ENCODE measurements at regions not wholly inside any gene's neighbourhood (a gene's known extent, or its start where the extent isn't known, plus 50 kb on each side); places are given as distances from the start of the nearest gene placed in this dataset.
"Not testable (repeated sequence)": the region's sequence is repeated elsewhere in the genome, so short reads cannot be mapped to it uniquely, and the experiment has no call there.

DNA sequence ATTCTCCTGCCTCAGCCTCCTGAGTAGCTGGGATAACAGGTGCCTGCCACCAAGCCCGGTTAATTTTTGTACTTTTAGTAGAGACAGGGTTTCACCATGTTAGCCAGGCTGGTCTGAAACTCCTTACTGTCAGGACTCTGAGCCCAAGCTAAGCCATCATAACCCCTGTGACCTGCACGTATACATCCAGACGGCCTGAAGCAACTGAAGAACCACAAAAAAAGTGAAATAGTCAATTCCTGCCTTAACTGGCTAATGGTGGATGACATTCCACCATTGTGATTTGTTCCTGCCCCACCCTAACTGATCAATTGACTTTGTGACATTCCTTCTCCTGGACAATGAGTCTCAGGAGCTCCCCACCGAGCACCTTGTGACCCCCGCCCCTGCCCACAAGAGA, 69.9 kb upstream of the ADGRL1 start:
- peak overlapping the region; percentile 17 for H3K4me3 Mint-ChIP-seq

DNA sequence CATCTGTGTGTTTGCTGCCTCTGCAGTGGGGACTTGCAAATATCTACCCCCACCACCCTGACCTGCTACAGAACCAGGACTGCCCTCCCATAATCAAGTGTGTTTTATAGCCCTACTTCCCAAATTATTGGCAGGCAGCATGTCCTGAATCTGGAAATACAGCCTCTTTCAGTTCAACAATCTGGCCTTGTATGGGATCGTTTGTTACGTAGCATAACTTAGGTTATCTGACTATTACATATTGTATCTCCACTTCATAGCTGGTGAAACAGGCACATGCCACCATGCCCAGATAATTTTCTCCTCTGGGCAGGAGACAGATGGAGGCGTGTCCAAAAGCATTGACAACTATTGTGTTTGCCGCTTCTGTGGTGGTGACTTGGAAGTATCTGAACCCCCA, 66.7 kb upstream of the ADGRL1 start:
- Mint-ChIP-seq H3K36me3 (ENCODE audit: insufficient read depth) (peaks cover 15% of the 10 kb centered on the region), H3K27ac (ENCODE audit: low read depth) (peak overlapping the region; percentile 99), H3K4me3 (no peak overlapping the region), H3K4me1 (peaks cover 24% of the 10 kb centered on the region), H3K27me3 (peaks cover 11% of the 10 kb centered on the region), H3K9me3 (peaks cover 5% of the 10 kb centered on the region)
- no peak for DNase-seq (ENCODE audit: low spot score in 2 of 2)
- ATAC-seq (replicated peaks; ENCODE audit: extremely low read depth, poor library complexity, severe bottlenecking) = no peak

More for the DNA sequence above, 69.9 kb upstream of the ADGRL1 start:
- Mint-ChIP-seq H3K4me1 (peaks cover 24% of the 10 kb centered on the region), H3K36me3 (ENCODE audit: insufficient read depth) (peaks cover 15% of the 10 kb centered on the region), H3K27ac (ENCODE audit: low read depth) (peak overlapping the region; percentile 99), H3K27me3 (peaks cover 11% of the 10 kb centered on the region)
- H3K9me3 Mint-ChIP-seq; ATAC-seq (replicated peaks; ENCODE audit: extremely low read depth, poor library complexity, severe bottlenecking); DNase-seq (ENCODE audit: low spot score in 2 of 2): not testable (repeated sequence)

DNA sequence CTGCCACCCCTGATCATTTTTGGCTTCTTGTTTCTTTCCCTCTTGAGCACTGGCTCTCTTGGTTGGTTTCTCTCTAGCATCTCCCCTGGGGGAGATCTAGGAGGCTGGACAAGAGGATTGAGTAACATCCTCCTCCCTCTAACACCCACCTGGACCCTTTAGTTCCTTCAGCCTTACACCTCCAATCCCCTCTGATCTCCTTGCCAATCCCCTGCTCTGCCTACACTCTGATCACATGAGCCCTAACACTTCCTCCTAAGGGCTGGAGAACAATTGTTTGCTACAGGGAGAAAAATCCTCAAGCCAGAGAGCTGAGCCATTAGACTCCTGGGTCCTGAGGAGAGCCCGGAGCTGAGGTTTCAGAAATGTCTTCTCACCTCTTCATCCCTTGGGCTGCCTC, 65.9 kb upstream of the ADGRL1 start:
- Mint-ChIP-seq H3K27me3 (peaks cover 11% of the 10 kb centered on the region), H3K36me3 (ENCODE audit: insufficient read depth) (peaks cover 18% of the 10 kb centered on the region), H3K27ac (ENCODE audit: low read depth) (no peak overlapping the region), H3K4me1 (peaks cover 24% of the 10 kb centered on the region), H3K4me3 (no peak overlapping the region), H3K9me3 (peaks cover 5% of the 10 kb centered on the region)
- DNase-seq (ENCODE audit: low spot score in 2 of 2) (no peak), ATAC-seq (replicated peaks; ENCODE audit: extremely low read depth, poor library complexity, severe bottlenecking) (no peak)

DNA sequence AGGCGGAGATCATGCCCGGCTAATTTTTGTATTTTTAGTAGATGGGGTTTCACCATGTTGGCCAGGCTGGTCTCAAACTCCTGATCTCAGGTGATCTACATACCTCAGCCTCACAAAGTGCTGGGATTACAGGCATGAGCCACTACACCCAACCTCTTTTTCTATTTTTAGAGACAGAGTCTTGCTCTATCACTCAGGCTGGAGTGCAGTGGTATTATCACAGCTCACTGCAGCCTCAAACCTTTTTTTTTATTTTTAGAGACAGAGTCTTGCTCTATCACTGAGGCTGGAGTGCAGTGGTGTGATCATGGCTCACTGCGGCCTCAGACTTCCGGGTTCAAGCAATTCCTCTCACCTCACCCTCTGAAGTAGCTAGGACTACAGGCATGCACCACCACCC, 64.6 kb upstream of the ADGRL1 start:
- H3K4me3 Mint-ChIP-seq; H3K9me3 Mint-ChIP-seq; ATAC-seq (replicated peaks; ENCODE audit: extremely low read depth, poor library complexity, severe bottlenecking); DNase-seq (ENCODE audit: low spot score in 2 of 2); H3K27ac Mint-ChIP-seq (ENCODE audit: low read depth): not testable (repeated sequence)
- H3K4me1 Mint-ChIP-seq = peaks cover 17% of the 10 kb centered on the region
- peaks cover 11% of the 10 kb centered on the region for H3K27me3 Mint-ChIP-seq
- H3K36me3 Mint-ChIP-seq (ENCODE audit: insufficient read depth) = peaks cover 18% of the 10 kb centered on the region

DNA sequence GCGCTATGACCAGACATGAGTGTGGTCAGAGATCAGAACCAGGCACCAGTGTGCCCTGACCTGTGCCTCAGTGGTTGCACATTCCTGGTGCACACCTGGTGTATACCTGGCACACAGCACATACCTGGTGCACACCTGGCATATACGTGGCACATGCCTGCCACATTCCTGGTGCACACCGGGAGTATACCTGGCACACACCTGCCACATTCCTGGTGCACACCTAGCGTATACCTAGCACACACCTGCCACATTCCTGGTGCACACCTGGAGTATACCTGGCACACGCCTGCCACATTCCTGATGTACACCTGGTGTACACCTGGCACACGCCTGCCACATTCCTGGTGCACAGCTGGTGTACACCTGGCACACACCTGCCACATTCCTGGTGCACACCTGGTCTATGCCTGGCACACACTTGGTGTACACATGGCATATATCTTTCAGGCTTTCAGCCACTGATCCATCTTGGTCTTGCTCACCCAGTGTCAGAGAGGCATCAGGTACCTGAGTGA, 61.3 kb upstream of the ADGRL1 start:
- Mint-ChIP-seq H3K27ac (ENCODE audit: low read depth) (no peak overlapping the region), H3K36me3 (ENCODE audit: insufficient read depth) (peaks cover 6% of the 10 kb centered on the region), H3K27me3 (peaks cover 9% of the 10 kb centered on the region), H3K4me3 (no peak overlapping the region), H3K9me3 (no peaks in the 10 kb centered on the region), H3K4me1 (peaks cover 5% of the 10 kb centered on the region)
- DNase-seq (ENCODE audit: low spot score in 2 of 2) = no peak
- no peak for ATAC-seq (replicated peaks; ENCODE audit: extremely low read depth, poor library complexity, severe bottlenecking)

DNA sequence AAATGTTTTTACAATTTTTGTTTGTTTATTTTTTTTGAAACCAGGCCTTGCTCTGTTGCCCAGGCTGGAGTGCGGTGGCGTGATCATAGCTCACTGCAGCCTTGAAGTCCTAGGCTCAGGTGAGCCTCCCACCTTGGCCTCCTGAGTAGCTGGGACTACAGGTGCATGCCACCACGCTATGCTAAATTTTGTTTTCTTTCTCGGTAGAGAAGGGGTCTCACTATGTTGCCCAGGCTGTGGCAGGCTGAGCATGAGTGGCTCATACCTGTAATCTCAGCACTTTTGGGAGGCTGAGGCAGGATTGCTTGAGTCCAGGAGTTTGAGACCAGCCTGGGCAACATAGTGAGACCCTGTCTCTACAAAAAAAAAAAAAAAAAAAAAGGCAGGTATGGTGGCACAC, 60.2 kb upstream of the ADGRL1 start:
- DNase-seq (ENCODE audit: low spot score in 2 of 2); H3K27me3 Mint-ChIP-seq: not testable (repeated sequence)

DNA sequence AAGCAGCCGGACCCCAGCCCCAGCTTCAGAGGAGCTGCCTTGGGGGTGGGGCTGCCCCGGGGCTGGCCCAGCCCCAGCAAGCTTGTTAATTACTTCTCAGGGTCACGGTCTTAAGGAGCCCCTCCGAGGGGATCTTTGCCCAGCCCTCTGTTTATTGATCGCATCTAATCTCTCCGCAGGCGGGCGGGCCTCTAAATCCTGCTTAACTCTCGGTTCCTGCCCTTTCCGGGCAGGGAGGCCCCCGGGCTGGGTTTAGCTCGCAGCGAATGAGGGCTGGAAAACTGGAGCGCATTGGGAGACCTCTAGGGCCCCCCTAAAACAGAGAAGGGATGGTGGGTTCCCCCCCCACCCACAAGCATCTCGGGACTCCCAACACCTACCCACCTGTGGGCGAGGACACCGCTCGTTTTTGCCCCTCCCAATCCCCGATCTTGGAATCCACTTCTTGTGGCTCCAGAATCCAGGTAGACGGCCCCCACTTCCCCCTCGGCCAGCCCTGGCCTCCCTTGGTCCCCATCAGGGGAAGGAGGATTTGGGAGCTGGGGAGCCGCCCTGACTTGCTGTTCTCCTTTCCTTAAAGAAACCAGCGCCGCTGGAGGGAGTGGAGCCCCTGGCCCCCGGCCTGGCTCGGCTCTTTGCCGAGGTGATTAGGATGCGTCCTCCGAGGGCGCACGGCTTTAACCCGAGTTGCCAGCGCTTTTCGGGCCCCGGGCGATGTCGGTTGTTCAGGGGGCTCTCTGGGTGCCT, 59.5 kb upstream of the ADGRL1 start:
- Mint-ChIP-seq H3K4me1 (no peaks in the 10 kb centered on the region), H3K27ac (ENCODE audit: low read depth) (no peak overlapping the region), H3K4me3 (no peak overlapping the region), H3K9me3 (no peaks in the 10 kb centered on the region), H3K36me3 (ENCODE audit: insufficient read depth) (peaks cover 6% of the 10 kb centered on the region), H3K27me3 (no peaks in the 10 kb centered on the region)
- no peak for ATAC-seq (replicated peaks; ENCODE audit: extremely low read depth, poor library complexity, severe bottlenecking)
- DNase-seq (ENCODE audit: low spot score in 2 of 2) = no peak

More for the DNA sequence above, 60.2 kb upstream of the ADGRL1 start:
- H3K27ac Mint-ChIP-seq (ENCODE audit: low read depth); H3K36me3 Mint-ChIP-seq (ENCODE audit: insufficient read depth); H3K4me1 Mint-ChIP-seq; H3K4me3 Mint-ChIP-seq; H3K9me3 Mint-ChIP-seq; ATAC-seq (replicated peaks; ENCODE audit: extremely low read depth, poor library complexity, severe bottlenecking): not testable (repeated sequence)

DNA sequence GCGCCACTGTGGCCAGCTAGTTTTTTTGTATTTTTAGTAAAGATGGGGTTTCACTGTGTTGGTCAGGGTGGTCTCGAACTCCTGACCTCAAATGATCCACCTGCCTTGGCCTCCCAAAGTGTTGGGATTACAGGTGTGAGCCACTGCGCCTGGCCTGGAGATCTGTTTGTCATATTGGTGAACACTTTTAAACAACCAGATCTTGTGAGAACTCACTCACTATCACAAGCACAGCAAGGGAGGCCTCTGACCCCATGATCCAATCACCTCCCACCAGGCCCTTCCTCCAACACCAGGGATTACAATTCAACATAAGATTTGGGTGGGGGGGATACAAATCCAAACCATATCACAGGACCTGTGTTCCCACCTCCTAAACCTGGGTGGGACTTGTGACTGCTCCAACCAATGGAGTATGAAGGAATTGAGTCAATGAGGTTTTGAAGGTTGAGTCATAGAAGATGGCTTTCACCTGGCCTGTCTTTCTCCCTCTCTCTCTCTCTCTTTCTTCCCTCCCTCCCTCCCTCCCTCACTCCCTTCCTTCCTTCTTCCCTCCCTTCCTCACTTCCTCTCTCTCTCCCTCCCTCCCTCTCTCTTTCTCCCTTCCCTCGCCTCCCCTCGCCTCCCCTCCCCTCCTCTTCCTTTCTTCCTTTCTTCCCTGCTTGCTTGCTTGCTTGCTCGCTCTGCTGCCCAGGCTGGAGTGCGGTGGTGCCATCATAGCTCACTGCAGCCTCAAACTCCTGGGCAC, 50.1 kb upstream of the ADGRL1 start:
- ATAC-seq (replicated peaks; ENCODE audit: extremely low read depth, poor library complexity, severe bottlenecking); H3K27me3 Mint-ChIP-seq; DNase-seq (ENCODE audit: low spot score in 2 of 2); H3K9me3 Mint-ChIP-seq; H3K36me3 Mint-ChIP-seq (ENCODE audit: insufficient read depth); H3K4me1 Mint-ChIP-seq; H3K4me3 Mint-ChIP-seq: not testable (repeated sequence)
- peak overlapping the region; percentile 57 for H3K27ac Mint-ChIP-seq (ENCODE audit: low read depth)

Data from central memory CD8-positive, alpha-beta T cell (primary cell).